NCI-H446 (cell line): ENCODE measurements at regions not wholly inside any gene's neighbourhood (a gene's known extent, or its start where the extent isn't known, plus 50 kb on each side); places are given as distances from the start of the nearest gene placed in this dataset.
"Not testable (repeated sequence)": the region's sequence is repeated elsewhere in the genome, so short reads cannot be mapped to it uniquely, and the experiment has no call there.

Experiments
- DNase-seq, 2 experiments: peaks; one replicate each; lab custom pipeline; 2025; lab: John Stamatoyannopoulos, UW

GRCh38 chr4:170170861-170171260, 81.1 kb upstream of the AADAT start:
- DNase-seq, result no peak

- DNase-seq, result no peak
Measured at GRCh38 chr4:170169699-170170098, 79.9 kb upstream of the AADAT start.

DNA sequence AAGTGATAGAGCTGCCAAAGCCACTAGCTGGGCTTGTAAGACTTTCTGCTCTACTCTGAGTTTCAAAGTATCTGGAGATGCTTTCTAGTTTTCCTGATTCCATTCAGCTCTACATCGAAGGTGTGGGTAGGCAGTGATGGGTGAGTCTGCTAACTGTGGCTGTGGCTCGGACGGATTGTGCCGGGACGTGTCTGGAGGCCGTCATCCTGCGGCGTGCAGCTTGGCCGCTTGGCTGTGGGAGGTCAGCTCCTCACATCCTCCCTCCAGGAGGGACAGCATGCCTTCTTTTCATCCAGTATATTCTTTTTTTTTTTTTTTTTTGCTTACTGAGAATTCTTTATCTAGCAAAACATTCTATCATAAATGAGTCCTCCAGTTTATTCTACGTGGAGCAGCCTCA, 77.9 kb upstream of the AADAT start:
- no peak for DNase-seq

DNA sequence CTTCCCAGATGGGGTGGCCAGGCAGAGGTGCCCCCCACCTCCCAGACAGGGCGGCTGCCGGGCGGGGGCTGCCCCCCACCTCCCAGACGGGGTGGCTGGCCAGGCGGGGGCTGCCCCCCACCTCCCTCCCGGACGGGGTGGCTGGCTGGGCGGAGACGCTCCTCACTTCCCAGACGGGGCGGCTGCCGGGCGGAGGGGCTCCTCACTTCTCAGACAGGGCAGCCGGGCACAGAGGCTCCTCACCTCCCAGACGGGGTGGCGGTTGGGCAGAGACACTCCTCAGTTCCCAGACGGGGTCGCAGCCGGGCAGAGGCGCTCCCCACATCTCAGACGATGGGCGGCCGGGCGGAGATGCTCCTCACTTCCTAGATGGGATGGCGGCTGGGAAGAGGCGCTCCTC, 76.4 kb upstream of the AADAT start:
- not testable (repeated sequence) for DNase-seq

DNA sequence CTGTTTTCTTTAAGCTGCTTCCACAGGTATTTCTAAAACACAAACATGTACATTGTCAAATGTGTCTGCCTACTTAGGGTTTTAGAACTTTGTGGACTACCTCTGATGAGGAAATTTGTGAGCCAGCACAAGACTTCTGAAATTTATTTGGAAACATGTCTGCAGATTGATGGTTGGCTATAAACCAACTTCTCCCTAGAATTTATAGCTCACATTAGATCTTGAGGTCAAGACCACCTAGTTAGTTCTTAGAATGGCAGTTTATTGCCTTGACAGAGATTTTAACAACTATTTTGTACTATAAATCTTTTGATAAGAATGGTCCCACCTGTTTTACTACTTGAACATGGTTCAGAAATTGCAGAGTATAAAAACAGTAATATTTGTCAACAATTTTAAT, 72.7 kb upstream of the AADAT start:
- DNase-seq, result no peak

DNA sequence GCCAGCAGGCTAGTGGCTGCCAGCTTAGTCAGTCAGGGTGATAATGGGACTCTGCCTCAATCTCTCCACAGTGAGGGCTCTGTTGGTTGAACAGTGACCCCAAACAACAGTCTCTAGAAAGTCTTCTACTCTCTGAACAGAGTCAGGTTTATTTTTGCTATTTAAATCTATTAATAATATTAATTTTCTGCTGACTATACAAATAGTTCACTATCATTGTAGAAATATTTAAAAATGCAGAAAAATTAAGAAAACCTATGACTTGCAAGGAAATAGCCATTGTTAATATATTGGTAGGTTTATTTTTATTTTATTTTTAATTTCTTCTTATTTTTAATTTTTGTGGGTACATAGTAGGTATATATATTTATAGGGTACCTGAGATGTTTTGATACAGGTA, 67.9 kb upstream of the AADAT start:
- DNase-seq, result no peak

GRCh38 chr4:170145120-170145519, 55.4 kb upstream of the AADAT start:
- DNase-seq, result no peak

GRCh38 chr4:170139764-170140163, 50.0 kb upstream of the AADAT start:
- no peak for DNase-seq
